ENCODE measurements at regions not wholly inside any gene's neighbourhood (a gene's known extent, or its start where the extent isn't known, plus 50 kb on each side); places are given as distances from the start of the nearest gene placed in this dataset.

- H3K27me3 ChIP-seq (ENCODE audit: control insufficient read depth, insufficient read depth, low read length): no peaks in the 10 kb centered on the region
- H3K4me1 ChIP-seq (ENCODE audit: control insufficient read depth, insufficient read depth, low read length): no peaks in the 10 kb centered on the region
- no peak overlapping the region for H3K4me3 ChIP-seq (ENCODE audit: low read length)
- no peak overlapping the region for H3K27ac ChIP-seq (ENCODE audit: low read depth, low read length)
- no peaks in the 10 kb centered on the region for H3K36me3 ChIP-seq (ENCODE audit: control insufficient read depth, insufficient read depth, low read length)
- H3K9ac ChIP-seq (ENCODE audit: low read length): no peak overlapping the region
Observed at GRCh38 chr2:78486565-78486964, 538.9 kb upstream of the REG3G start.

GRCh38 chr2:78498125-78498524 lies 527.4 kb upstream of the REG3G start:
- no peaks in the 10 kb centered on the region for H3K27me3 ChIP-seq (ENCODE audit: control insufficient read depth, insufficient read depth, low read length)
- H3K4me3 ChIP-seq (ENCODE audit: low read length): no peak overlapping the region
- H3K9ac ChIP-seq (ENCODE audit: low read length): no peak overlapping the region
- no peaks in the 10 kb centered on the region for H3K4me1 ChIP-seq (ENCODE audit: control insufficient read depth, insufficient read depth, low read length)
- H3K27ac ChIP-seq (ENCODE audit: low read depth, low read length): no peak overlapping the region
- H3K36me3 ChIP-seq (ENCODE audit: control insufficient read depth, insufficient read depth, low read length): no peaks in the 10 kb centered on the region

- H3K9ac ChIP-seq (ENCODE audit: low read length): no peak overlapping the region
- no peaks in the 10 kb centered on the region for H3K27me3 ChIP-seq (ENCODE audit: control insufficient read depth, insufficient read depth, low read length)
- no peaks in the 10 kb centered on the region for H3K36me3 ChIP-seq (ENCODE audit: control insufficient read depth, insufficient read depth, low read length)
- H3K4me1 ChIP-seq (ENCODE audit: control insufficient read depth, insufficient read depth, low read length): no peaks in the 10 kb centered on the region
- H3K4me3 ChIP-seq (ENCODE audit: low read length): no peak overlapping the region
- no peak overlapping the region for H3K27ac ChIP-seq (ENCODE audit: low read depth, low read length)
Observed at GRCh38 chr2:78506301-78506700, 519.2 kb upstream of the REG3G start.

DNA sequence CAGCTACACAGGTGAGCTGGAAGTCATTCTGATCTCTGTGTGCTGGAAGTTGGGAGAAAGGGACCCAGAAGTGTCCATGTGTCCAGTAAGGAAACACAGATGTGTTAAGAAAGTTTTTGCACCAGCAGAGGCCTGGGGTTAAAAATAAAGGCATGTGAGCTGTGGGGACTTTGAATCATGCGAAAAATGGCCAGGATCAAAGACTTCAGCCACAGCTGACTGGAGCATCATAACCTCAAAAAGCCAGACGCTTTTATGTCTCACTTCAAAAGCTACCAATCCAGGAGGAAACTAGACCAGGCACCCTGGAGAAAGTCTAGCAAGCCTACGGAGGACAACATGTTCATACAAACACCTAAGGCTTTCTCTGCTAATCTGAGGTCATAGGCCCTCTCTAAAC lies 503.6 kb upstream of the REG3G start:
- Histone ChIP-seq H3K4me1 (ENCODE audit: control insufficient read depth, insufficient read depth, low read length) (no peaks in the 10 kb centered on the region), H3K36me3 (ENCODE audit: control insufficient read depth, insufficient read depth, low read length) (no peaks in the 10 kb centered on the region), H3K9ac (ENCODE audit: low read length) (no peak overlapping the region), H3K4me3 (ENCODE audit: low read length) (no peak overlapping the region), H3K27me3 (ENCODE audit: control insufficient read depth, insufficient read depth, low read length) (no peaks in the 10 kb centered on the region), H3K27ac (ENCODE audit: low read depth, low read length) (no peak overlapping the region)

- no peaks in the 10 kb centered on the region for H3K36me3 ChIP-seq (ENCODE audit: control insufficient read depth, insufficient read depth, low read length)
- H3K27ac ChIP-seq (ENCODE audit: low read depth, low read length): no peak overlapping the region
- no peaks in the 10 kb centered on the region for H3K27me3 ChIP-seq (ENCODE audit: control insufficient read depth, insufficient read depth, low read length)
- no peaks in the 10 kb centered on the region for H3K4me1 ChIP-seq (ENCODE audit: control insufficient read depth, insufficient read depth, low read length)
- H3K4me3 ChIP-seq (ENCODE audit: low read length): no peak overlapping the region
- H3K9ac ChIP-seq (ENCODE audit: low read length): no peak overlapping the region
Observed at GRCh38 chr2:78532762-78533379, 492.6 kb upstream of the REG3G start.

DNA sequence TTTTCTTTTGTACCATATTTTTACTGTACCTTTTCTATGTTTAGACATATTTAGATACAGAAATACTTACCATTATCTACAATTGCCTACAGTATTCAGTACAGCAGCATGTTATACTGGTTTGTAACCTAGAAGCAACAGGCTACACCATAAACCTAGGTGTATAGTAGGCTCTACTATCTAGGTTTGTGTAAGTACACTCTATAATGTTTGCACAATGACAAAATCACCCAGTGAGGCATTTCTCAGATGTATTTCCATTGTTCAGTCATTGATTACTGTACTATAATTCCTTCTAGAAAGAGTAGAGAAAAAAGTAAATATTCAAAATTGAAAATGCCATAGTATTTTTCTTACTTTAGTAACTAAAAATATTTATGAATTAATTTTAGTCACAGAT lies 490.1 kb upstream of the REG3G start:
- no peaks in the 10 kb centered on the region for H3K27me3 ChIP-seq (ENCODE audit: control insufficient read depth, insufficient read depth, low read length)
- H3K9ac ChIP-seq (ENCODE audit: low read length): no peak overlapping the region
- no peak overlapping the region for H3K27ac ChIP-seq (ENCODE audit: low read depth, low read length)

GRCh38 chr2:78538322-78538721 lies 487.2 kb upstream of the REG3G start:
- Histone ChIP-seq H3K4me3 (ENCODE audit: low read length) (no peak overlapping the region), H3K9ac (ENCODE audit: low read length) (no peak overlapping the region), H3K36me3 (ENCODE audit: control insufficient read depth, insufficient read depth, low read length) (no peaks in the 10 kb centered on the region), H3K27ac (ENCODE audit: low read depth, low read length) (no peak overlapping the region), H3K27me3 (ENCODE audit: control insufficient read depth, insufficient read depth, low read length) (no peaks in the 10 kb centered on the region), H3K4me1 (ENCODE audit: control insufficient read depth, insufficient read depth, low read length) (no peaks in the 10 kb centered on the region)

More for the DNA sequence above, 490.1 kb upstream of the REG3G start:
- no peak overlapping the region for H3K4me3 ChIP-seq (ENCODE audit: low read length)
- no peaks in the 10 kb centered on the region for H3K36me3 ChIP-seq (ENCODE audit: control insufficient read depth, insufficient read depth, low read length)
- H3K4me1 ChIP-seq (ENCODE audit: control insufficient read depth, insufficient read depth, low read length): no peaks in the 10 kb centered on the region

- no peaks in the 10 kb centered on the region for H3K4me1 ChIP-seq (ENCODE audit: control insufficient read depth, insufficient read depth, low read length)
- H3K36me3 ChIP-seq (ENCODE audit: control insufficient read depth, insufficient read depth, low read length): no peaks in the 10 kb centered on the region
- H3K4me3 ChIP-seq (ENCODE audit: low read length): no peak overlapping the region
- no peak overlapping the region for H3K9ac ChIP-seq (ENCODE audit: low read length)
- H3K27me3 ChIP-seq (ENCODE audit: control insufficient read depth, insufficient read depth, low read length): no peaks in the 10 kb centered on the region
- H3K27ac ChIP-seq (ENCODE audit: low read depth, low read length): no peak overlapping the region
Observed at GRCh38 chr2:78540255-78540654, 485.2 kb upstream of the REG3G start.

GRCh38 chr2:78541088-78541450 lies 484.4 kb upstream of the REG3G start:
- H3K36me3 ChIP-seq (ENCODE audit: control insufficient read depth, insufficient read depth, low read length): no peaks in the 10 kb centered on the region
- no peaks in the 10 kb centered on the region for H3K4me1 ChIP-seq (ENCODE audit: control insufficient read depth, insufficient read depth, low read length)
- no peaks in the 10 kb centered on the region for H3K27me3 ChIP-seq (ENCODE audit: control insufficient read depth, insufficient read depth, low read length)
- no peak overlapping the region for H3K27ac ChIP-seq (ENCODE audit: low read depth, low read length)
- no peak overlapping the region for H3K4me3 ChIP-seq (ENCODE audit: low read length)
- H3K9ac ChIP-seq (ENCODE audit: low read length): no peak overlapping the region

GRCh38 chr2:78541451-78542267 lies 483.8 kb upstream of the REG3G start:
- H3K27ac ChIP-seq (ENCODE audit: low read depth, low read length): no peak overlapping the region
- H3K4me1 ChIP-seq (ENCODE audit: control insufficient read depth, insufficient read depth, low read length): no peaks in the 10 kb centered on the region
- no peaks in the 10 kb centered on the region for H3K36me3 ChIP-seq (ENCODE audit: control insufficient read depth, insufficient read depth, low read length)
- H3K27me3 ChIP-seq (ENCODE audit: control insufficient read depth, insufficient read depth, low read length): no peaks in the 10 kb centered on the region
- no peak overlapping the region for H3K4me3 ChIP-seq (ENCODE audit: low read length)
- H3K9ac ChIP-seq (ENCODE audit: low read length): no peak overlapping the region

DNA sequence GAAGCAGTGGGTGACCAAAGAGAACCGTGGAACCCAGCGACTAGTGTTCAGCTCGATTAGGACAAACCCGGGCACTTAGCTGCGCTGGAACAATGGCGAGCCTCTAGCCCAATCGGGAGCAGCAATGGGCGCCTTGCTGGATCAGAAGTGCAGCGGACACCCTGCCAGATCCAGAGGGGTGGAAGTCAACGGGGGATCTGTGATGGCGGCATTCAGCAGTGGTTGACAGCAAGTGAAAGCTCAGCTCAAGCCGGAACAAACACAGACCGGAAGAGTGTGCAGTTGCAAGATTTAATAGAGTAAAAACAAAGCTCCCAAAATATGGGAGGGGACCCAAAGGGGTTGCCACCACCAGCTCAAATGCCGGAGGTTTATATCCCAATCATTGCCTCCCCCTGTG lies 478.7 kb upstream of the REG3G start:
- no peaks in the 10 kb centered on the region for H3K36me3 ChIP-seq (ENCODE audit: control insufficient read depth, insufficient read depth, low read length)
- no peaks in the 10 kb centered on the region for H3K27me3 ChIP-seq (ENCODE audit: control insufficient read depth, insufficient read depth, low read length)
- H3K4me1 ChIP-seq (ENCODE audit: control insufficient read depth, insufficient read depth, low read length): no peaks in the 10 kb centered on the region
- no peak overlapping the region for H3K9ac ChIP-seq (ENCODE audit: low read length)
- H3K4me3 ChIP-seq (ENCODE audit: low read length): no peak overlapping the region
- no peak overlapping the region for H3K27ac ChIP-seq (ENCODE audit: low read depth, low read length)

DNA sequence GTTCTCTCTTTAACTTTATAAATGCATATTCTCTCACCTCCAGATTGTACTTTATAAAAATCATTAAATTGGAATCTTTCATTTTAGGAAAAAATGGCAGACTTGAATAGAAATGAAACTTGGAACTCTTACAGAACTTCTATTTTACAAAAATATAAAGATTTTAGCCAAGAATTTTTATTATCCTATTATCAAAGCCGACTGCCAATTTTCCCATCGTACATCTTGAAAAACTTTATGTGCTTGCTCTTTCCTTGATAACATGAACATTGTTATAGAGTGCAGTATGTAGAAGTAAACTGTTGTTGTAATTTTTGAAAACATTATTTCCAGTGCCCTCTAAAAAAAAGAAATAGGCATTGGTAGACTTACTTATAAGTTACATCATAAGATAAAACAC lies 475.7 kb upstream of the REG3G start:
- no peak overlapping the region for H3K9ac ChIP-seq (ENCODE audit: low read length)
- H3K4me3 ChIP-seq (ENCODE audit: low read length): no peak overlapping the region
- no peaks in the 10 kb centered on the region for H3K27me3 ChIP-seq (ENCODE audit: control insufficient read depth, insufficient read depth, low read length)
- no peak overlapping the region for H3K27ac ChIP-seq (ENCODE audit: low read depth, low read length)
- peaks cover 2% of the 10 kb centered on the region for H3K4me1 ChIP-seq (ENCODE audit: control insufficient read depth, insufficient read depth, low read length)
- no peaks in the 10 kb centered on the region for H3K36me3 ChIP-seq (ENCODE audit: control insufficient read depth, insufficient read depth, low read length)
